ENCODE measurements at regions not wholly inside any gene's neighbourhood (a gene's known extent, or its start where the extent isn't known, plus 50 kb on each side); places are given as distances from the start of the nearest gene placed in this dataset.

DNA sequence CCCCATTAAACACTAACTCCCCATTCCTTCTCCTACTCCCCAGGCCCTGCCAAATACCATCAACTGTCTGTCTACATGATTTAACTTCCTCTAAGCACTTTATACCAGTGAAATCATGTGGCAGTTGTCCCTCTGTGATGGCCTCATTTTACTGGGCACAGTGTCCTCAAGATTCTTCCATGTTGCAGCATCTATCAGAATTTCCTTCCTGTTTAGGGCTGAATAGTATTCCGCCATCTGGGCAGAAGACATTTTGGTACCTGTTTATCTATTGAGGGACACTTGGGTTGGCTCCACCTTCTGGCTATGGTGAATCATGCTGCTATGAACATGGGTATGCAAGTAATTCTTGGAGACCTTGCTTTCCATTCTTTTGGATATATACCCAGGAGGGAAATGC is 59.4 kb upstream of the IRX4 start:
- no peak for DNase-seq

GRCh38 chr5:1939256-1939655 is 56.5 kb upstream of the IRX4 start:
- no peak for DNase-seq

GRCh38 chr5:1938310-1939000 is 55.7 kb upstream of the IRX4 start:
- no peak for DNase-seq

DNA sequence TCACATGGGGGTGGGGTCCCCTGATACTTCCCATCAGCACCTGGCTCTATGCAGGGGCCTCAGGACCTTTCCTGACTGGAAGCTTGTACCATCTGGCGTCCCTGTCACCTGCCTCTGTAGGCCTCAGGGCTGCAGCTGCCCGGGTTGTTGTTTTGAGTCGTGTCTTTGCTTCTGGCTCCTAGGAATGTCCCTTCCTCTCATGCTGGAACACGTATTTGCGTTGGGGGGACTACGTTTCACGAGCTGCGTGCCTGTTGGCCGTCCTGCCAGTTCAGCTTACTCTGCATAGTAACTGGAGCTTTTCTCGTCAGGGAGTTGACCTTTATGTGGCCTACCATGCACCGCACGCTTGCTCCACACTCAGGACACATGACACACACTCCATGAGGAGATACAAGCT is 54.9 kb upstream of the IRX4 start:
- DNase-seq, result no peak

GRCh38 chr5:1936901-1937300 is 54.2 kb upstream of the IRX4 start:
- no peak for DNase-seq

DNA sequence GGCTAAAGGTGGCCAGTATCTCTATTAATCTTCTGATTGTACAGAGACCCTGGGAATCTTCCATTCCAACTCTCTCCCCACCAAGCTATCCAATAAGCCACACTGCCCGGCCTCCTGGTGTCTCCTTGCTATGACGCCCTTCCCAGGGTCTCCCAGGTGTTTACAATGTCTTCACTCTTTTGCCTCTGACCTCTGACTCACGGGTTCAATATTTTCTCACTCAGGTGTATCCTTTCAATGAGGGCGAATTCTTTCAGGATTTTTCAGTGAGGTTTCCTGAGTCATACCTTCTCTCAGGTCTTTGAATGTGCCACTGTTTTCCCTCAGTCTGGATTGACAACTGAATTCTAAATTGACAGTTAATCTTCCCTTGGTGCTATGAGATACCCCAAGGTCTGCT is 53.7 kb upstream of the IRX4 start:
- DNase-seq, result no peak

DNA sequence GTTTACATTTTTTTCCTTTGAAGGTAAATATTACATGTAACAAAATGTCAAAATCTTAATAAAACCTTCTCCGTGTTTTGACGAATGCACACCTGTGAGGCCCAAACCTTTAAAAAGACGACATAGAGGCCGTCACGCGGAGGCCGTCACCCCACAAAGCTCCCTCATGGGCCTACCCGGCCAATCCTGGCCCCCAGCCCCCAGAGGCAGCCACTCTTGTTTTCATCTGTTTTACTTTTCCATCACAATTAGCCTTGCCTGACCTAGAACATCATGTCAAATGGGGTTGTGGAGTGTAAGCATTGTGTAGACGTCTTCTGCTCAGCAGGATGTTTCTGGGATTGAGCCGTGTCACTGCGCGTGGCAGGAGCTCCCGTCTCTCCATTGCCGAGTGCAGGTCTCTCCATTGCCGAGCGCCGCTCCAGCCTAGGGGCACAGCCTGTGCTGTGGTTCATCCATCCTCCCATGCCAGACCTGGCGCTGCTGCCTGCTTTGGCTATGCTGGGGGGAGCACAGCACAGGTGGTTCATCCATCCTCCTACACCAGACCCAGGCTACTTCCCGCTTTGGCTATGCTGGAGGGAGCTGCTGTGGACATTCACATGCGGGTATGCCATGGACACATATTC is 52.2 kb upstream of the IRX4 start:
- DNase-seq, result no peak

DNA sequence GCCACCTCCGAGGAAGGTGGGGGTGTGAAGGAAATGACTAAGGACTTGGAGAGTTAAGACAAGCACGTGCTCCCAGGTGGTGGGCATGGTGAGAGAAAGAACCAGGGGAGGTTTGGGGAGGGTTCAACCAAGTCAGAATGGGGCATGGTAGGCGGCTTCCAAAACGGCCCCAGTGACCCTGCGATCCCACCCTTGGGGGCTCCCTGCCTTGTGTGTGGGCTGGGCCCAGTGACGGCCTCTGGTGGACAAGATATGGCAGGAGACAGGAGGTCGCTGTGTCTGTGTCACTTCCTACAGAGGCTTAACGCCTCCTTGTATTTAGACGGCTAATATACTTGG is 51.3 kb upstream of the IRX4 start:
- DNase-seq, result no peak

DNA sequence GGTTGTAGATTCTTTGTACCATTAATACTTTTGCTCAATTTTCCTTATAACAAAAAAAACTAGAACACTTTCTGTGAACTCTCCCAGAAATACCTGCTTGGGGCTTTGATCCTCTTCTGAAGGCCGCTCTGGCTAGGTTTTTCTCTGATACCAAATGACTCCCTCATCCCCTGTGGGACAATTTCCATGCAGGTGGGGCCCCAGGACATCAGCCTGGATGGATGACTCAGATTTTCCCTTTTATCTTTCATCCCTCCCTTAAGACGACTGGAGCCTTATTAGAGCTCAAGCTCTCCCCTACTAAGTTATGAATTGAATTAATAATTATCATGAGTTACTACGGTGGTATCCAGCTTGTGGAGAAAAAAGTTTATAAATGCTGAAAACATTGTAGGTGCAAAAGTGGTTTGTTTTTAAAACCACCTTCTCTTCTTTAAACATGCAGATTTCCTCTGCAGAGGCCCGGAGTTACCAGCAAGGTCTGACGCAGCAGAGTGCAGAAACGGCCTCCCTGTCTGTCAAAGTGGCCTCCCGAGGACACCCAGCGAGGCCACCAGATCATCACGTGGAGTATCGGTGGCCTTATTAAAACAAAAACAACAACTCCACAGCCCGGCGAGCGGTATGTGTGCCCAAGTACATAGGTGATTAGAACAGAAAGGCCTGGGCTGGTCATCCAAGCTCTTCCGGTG is 50.8 kb upstream of the IRX4 start:
- DNase-seq, result no peak

Measured in muscle of arm (tissue), 1 donor.